ENCODE measurements at regions not wholly inside any gene's neighbourhood (a gene's known extent, or its start where the extent isn't known, plus 50 kb on each side); places are given as distances from the start of the nearest gene placed in this dataset.

- TF ChIP-seq POLR2AphosphoS5 (IDR thresholded peaks at IDR 0.05; ENCODE audit: low read depth, low read length) (no peak), FOXP2 (optimal IDR thresholded peaks at IDR 0.05; ENCODE audit: borderline replicate concordance, extremely low read depth, extremely low read length, insufficient read depth) (no peak), TAF1 (IDR thresholded peaks at IDR 0.05; ENCODE audit: borderline replicate concordance, insufficient read depth, low read length) (no peak)
Measured at GRCh38 chr10:129360046-129360445, 107.0 kb upstream of the MGMT start.

Data from PFSK-1 (cell line).